Urinary bladder (tissue), 4 donors: ENCODE measurements at regions not wholly inside any gene's neighbourhood (a gene's known extent, or its start where the extent isn't known, plus 50 kb on each side); places are given as distances from the start of the nearest gene placed in this dataset. TPM values are rescaled to one million over a fixed set of nuclear protein-coding genes. Genes with fewer than 3 reads are reported as not detected.

Experiments
- DNase-seq: peaks from one replicate; pipeline ENCODE4 v3.0.0-alpha.2; 2015; ENCODE audit errors: extremely low spot score
- H3K27ac ChIP-seq: one replicate; pipeline ENCODE4 v1.5.1; 2013; ENCODE audit warnings: low read depth, mild to moderate bottlenecking, moderate library complexity
- H3K36me3 ChIP-seq: one replicate; pipeline ENCODE4 v1.6.1; 2013; ENCODE audit warnings: mild to moderate bottlenecking, moderate library complexity; ENCODE audit not compliant: insufficient read depth
- H3K4me1 ChIP-seq: one replicate; pipeline ENCODE4 v1.6.1; 2013; ENCODE audit warnings: mild to moderate bottlenecking, moderate library complexity; ENCODE audit not compliant: insufficient read depth
- H3K4me3 ChIP-seq: one replicate; pipeline ENCODE4 v1.5.1; 2013; ENCODE audit warnings: low read depth, low read length
- WGBS: extraction: QIAGEN DNeasy Blood & Tissue Kit; methylation state at CpG from one replicate; pipeline ENCODE4 v1.1.7; 2013; 5-methylcytosine and 5-hydroxymethylcytosine counted together
- small RNA-seq: library from RNA; depleted of rRNA; stranded (forward); fragments of <200 nt; gene quantifications from one replicate; pipeline ENCODE3, GENCODE V24; 2014
- donor health status: healthy with polysubstance abuse.
- donor health status: healthy.

DNA sequence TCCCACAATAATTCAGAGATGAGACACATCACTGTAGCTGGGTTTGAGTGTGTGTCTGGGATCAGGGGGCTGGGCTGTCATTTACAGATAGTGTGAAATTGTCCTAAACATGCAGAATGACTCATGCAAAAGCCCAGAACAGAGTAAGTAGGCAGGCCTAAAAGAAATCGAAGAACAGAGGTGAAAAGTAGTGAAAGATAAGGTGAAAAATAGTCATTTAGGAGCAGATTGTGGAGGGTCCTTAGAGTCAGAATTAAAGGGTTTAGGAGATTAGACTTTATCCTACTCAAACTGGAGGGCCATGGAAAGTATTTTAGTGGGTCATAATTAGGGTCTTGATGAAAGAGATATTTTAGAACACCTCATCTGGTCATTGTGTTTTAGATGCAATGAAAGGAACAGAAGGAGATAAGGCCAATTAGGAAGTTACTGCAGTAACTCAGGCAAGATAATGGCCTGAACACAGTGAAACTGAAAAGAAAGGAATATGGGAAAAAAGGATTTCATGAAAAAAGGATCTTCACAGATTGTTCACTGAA is 58.3 kb upstream of the NEBL start:
- WGBS, result 30% methylated on average over 1 of the region's 1 CpG
- no peak overlapping the region for H3K27ac ChIP-seq
- no peaks in the 10 kb centered on the region for H3K4me1 ChIP-seq
- H3K36me3 ChIP-seq, result no peaks in the 10 kb centered on the region
- no peak overlapping the region for H3K4me3 ChIP-seq
- DNase-seq, result no peak

DNA sequence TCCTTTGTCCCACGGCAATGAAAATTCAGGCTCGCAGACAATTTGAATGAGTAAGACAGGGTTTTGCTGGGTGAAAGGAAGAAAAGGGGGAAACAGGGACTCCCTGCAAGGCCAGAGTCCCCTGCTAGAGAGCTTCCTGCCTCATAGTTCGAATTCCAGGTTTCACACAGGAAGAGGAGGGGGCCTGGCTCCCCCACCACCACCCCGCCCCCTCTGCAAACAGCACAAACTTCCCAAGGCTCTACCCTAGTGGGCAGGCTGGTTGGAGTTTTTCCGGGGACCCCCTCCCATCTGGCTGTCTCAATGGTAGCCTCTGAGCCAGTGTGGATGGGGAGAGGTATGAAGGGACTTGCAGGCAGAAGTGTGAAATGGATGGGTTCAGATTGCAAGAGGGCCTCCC is 57.4 kb upstream of the NEBL start:
- WGBS, result 79% methylated on average over 5 of the region's 5 CpGs

DNA sequence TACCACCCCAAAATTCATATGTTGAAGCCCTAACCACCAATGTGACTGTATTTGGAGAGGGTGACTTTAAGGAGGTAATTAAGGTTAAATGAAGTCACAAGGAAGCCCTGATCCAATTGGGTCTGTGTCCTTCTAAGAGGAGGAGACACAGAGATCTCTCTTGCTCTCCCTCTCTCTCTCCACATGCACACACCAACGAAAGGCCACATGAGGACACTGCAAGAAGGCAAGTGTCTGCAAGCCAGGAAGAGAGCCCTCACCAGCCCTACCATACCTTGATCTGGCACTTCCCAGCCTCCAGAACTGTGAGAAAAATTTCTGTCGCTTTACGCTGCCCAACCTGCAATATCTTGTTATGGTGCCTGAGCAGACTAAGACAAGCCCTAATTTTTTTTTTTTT is 56.0 kb upstream of the NEBL start:
- no peak overlapping the region for H3K4me3 ChIP-seq
- 89% methylated on average over 3 of the region's 3 CpGs for WGBS
- DNase-seq, result no peak
- H3K4me1 ChIP-seq, result no peaks in the 10 kb centered on the region
- no peaks in the 10 kb centered on the region for H3K36me3 ChIP-seq
- no peak overlapping the region for H3K27ac ChIP-seq

More for the DNA sequence above, 57.4 kb upstream of the NEBL start:
- no peaks in the 10 kb centered on the region for H3K4me1 ChIP-seq
- no peaks in the 10 kb centered on the region for H3K36me3 ChIP-seq
- DNase-seq, result no peak
- H3K4me3 ChIP-seq, result no peak overlapping the region
- H3K27ac ChIP-seq, result no peak overlapping the region

DNA sequence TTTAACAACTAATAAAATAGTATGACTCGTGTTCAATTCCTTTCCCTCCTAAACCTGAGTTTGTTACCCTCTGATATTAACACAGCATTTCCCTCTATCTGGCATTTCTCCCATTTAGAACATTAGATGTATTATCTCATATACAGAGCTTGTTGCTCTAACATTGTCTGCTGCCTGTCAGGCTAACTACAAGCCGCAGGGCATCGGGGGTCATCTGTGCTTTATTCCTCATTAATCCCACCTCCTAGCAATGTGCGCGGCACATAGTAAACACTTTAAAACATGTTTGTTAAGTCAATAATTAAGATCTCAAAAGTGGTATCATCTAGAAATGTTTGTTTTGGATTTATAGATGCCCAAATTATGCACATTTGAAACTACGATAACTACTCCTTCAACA is 52.9 kb upstream of the NEBL start:
- Histone ChIP-seq H3K4me1 (no peaks in the 10 kb centered on the region), H3K27ac (no peak overlapping the region), H3K36me3 (no peaks in the 10 kb centered on the region), H3K4me3 (no peak overlapping the region)
- no peak for DNase-seq
- WGBS, result 64% methylated on average over 6 of the region's 6 CpGs

DNA sequence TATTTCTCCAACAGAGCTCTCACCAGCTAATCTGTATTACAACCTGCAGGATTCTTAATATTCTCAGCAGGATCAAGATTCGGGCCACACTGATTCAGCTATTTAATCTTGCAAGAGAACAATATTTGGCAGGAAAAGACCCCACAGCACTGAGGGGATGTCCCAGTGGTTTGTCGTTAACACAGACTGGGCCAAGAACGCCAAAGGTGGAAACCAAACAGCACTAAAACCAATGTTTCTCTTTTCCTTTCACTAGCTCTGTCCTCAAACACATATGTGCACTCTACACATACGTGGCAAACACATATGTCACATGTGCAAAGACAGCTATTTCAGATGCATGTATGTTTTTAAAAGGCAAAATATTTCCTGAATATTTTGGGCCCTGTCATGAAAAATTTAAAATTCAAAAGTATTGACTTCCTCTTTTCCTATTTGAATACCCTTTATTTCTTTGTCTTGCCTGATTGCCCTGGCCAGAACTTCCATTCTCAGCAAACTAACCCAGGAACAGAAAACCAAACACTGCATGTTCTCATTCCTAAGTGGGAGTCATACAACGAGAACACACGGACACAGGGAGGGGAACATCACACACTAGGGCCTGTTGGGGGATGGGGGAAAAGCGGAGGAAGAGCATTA is 51.7 kb upstream of the NEBL start:
- H3K27ac ChIP-seq, result no peak overlapping the region
- no peak overlapping the region for H3K4me3 ChIP-seq
- no peak for DNase-seq
- no peaks in the 10 kb centered on the region for H3K36me3 ChIP-seq
- H3K4me1 ChIP-seq, result no peaks in the 10 kb centered on the region
- 64% methylated on average over 7 of the region's 7 CpGs for WGBS

Small RNA genes lying in the stretch of these regions (small RNA-seq; reads per million reads assigned to genes)
- gene AL158209.2, result not detected
- gene RF00017, result not detected
- not detected for gene RNU6-15P
